H9 (cell line): ENCODE measurements at regions not wholly inside any gene's neighbourhood (a gene's known extent, or its start where the extent isn't known, plus 50 kb on each side); places are given as distances from the start of the nearest gene placed in this dataset.

Experiments used
- DNase-seq: peaks from one replicate; pipeline ENCODE4 v3.0.0-alpha.2; 2017
- H2AFZ ChIP-seq: one replicate; pipeline ENCODE4 v1.6.1; 2013; ENCODE audit warnings: mild to moderate bottlenecking, low read length, control low read depth, moderate library complexity
- H2AK5ac ChIP-seq: 2 replicates; pipeline ENCODE4 v1.6.1; 2013; ENCODE audit warnings: low read length, control low read depth, mixed read lengths; ENCODE audit not compliant: insufficient read length
- H2BK120ac ChIP-seq: one replicate; pipeline ENCODE4 v1.6.1; 2013; ENCODE audit warnings: low read depth, mild to moderate bottlenecking, low read length, control low read depth, inconsistent platforms; ENCODE audit not compliant: poor library complexity, severe bottlenecking
- H2BK12ac ChIP-seq: 2 replicates; pipeline ENCODE4 v1.6.1; 2013; ENCODE audit warnings: low read length, control low read depth, mixed read lengths, low read depth; ENCODE audit not compliant: insufficient read length
- H2BK15ac ChIP-seq: 2 replicates; pipeline ENCODE4 v1.6.1; 2013; ENCODE audit warnings: low read depth, low read length, control low read depth
- H2BK20ac ChIP-seq: one replicate; pipeline ENCODE4 v1.6.1; 2013; ENCODE audit warnings: low read depth, mild to moderate bottlenecking, low read length, control low read depth, inconsistent platforms; ENCODE audit not compliant: poor library complexity, severe bottlenecking
- H2BK5ac ChIP-seq: 2 replicates; pipeline ENCODE4 v1.6.1; 2013; ENCODE audit warnings: low read length, control low read depth, mixed read lengths; ENCODE audit not compliant: insufficient read length
- H3K14ac ChIP-seq: 2 replicates; pipeline ENCODE4 v1.6.1; 2013; ENCODE audit warnings: low read length, control low read depth; ENCODE audit not compliant: insufficient read depth
- H3K18ac ChIP-seq: 2 replicates; pipeline ENCODE4 v1.6.1; 2013; ENCODE audit warnings: low read depth, mild to moderate bottlenecking, mixed read lengths, low read length, control low read depth; ENCODE audit not compliant: insufficient read length
- H3K23ac ChIP-seq: 2 replicates; pipeline ENCODE4 v1.6.1; 2013; ENCODE audit warnings: low read length, control low read depth, mixed read lengths, low read depth; ENCODE audit not compliant: insufficient read length
- H3K23me2 ChIP-seq: 2 replicates; pipeline ENCODE4 v1.6.1; 2013; ENCODE audit warnings: low read depth, mild to moderate bottlenecking, mixed read lengths, low read length, control low read depth; ENCODE audit not compliant: insufficient read length, poor library complexity, severe bottlenecking
- H3K27ac ChIP-seq: 2 replicates; pipeline ENCODE4 v1.5.1; 2013; ENCODE audit warnings: low read length, control low read depth, mixed read lengths, low read depth; ENCODE audit not compliant: insufficient read length
- H3K27me3 ChIP-seq: 2 replicates; pipeline ENCODE4 v1.6.1; 2013; ENCODE audit warnings: low read length, control low read depth, inconsistent platforms; ENCODE audit not compliant: insufficient read depth
- H3K4ac ChIP-seq: 2 replicates; pipeline ENCODE4 v1.6.1; 2013; ENCODE audit warnings: low read depth, mild to moderate bottlenecking, control low read depth, inconsistent platforms, low read length, moderate library complexity
- H3K4me1 ChIP-seq: 2 replicates; pipeline ENCODE4 v1.6.1; 2013; ENCODE audit warnings: low read length, control low read depth, inconsistent platforms; ENCODE audit not compliant: insufficient read depth
- H3K4me2 ChIP-seq: 2 replicates; pipeline ENCODE4 v1.6.1; 2013; ENCODE audit warnings: low read length, control low read depth, mixed read lengths; ENCODE audit not compliant: insufficient read length, insufficient read depth
- H3K56ac ChIP-seq: 2 replicates; pipeline ENCODE4 v1.6.1; 2013; ENCODE audit warnings: low read depth, mild to moderate bottlenecking, mixed read lengths, low read length, control low read depth; ENCODE audit not compliant: insufficient read length
- H3K79me1 ChIP-seq: 2 replicates; pipeline ENCODE4 v1.6.1; 2013; ENCODE audit warnings: low read depth, mild to moderate bottlenecking, moderate library complexity, low read length, control low read depth, inconsistent platforms; ENCODE audit not compliant: insufficient read depth, poor library complexity, severe bottlenecking
- H3K79me2 ChIP-seq: 2 replicates; pipeline ENCODE4 v1.6.1; 2013; ENCODE audit warnings: low read length, control low read depth, inconsistent platforms; ENCODE audit not compliant: insufficient read depth
- H3K9ac ChIP-seq: 2 replicates; pipeline ENCODE4 v1.6.1; 2013; ENCODE audit warnings: low read length, control low read depth, mixed read lengths; ENCODE audit not compliant: insufficient read length; ENCODE audit errors: extremely low read depth
- H3K9me3 ChIP-seq: one replicate; pipeline ENCODE4 v1.6.1; 2013; ENCODE audit warnings: low read depth, low read length, inconsistent platforms; ENCODE audit not compliant: control insufficient read depth
- H3T11ph ChIP-seq: one replicate; pipeline ENCODE4 v1.6.1; 2013; ENCODE audit warnings: mild to moderate bottlenecking, low read length, control low read depth, inconsistent platforms
- H4K20me1 ChIP-seq: one replicate; pipeline ENCODE4 v1.6.1; 2013; ENCODE audit not compliant: control insufficient read depth, insufficient read length, insufficient read depth
- H4K5ac ChIP-seq: 2 replicates; pipeline ENCODE4 v1.6.1; 2013; ENCODE audit warnings: low read depth, mild to moderate bottlenecking, mixed read lengths, low read length, control low read depth; ENCODE audit not compliant: insufficient read length
- H4K8ac ChIP-seq: replicated peaks from 2 replicates; pipeline ENCODE4 v1.6.1; 2013; ENCODE audit warnings: low read length, control low read depth, mixed read lengths, low read depth; ENCODE audit not compliant: insufficient read length
- H4K91ac ChIP-seq: 2 replicates; pipeline ENCODE4 v1.6.1; 2013; ENCODE audit warnings: low read depth, mild to moderate bottlenecking, moderate library complexity, mixed read lengths, low read length, control low read depth; ENCODE audit not compliant: insufficient read length
- H3K27ac Mint-ChIP-seq, 3 experiments: 2 replicates in 2 of 3; 3 replicates in 1 of 3; pipeline ENCODE4 v1.8.0; 2020 to 2021; ENCODE audit warnings: mixed read lengths in 3 of 3, mild to moderate bottlenecking in 1 of 3, moderate library complexity in 1 of 3
- H3K27me3 Mint-ChIP-seq: 2 replicates; pipeline ENCODE4 v1.8.0; 2021; ENCODE audit warnings: low read depth, mild to moderate bottlenecking, moderate library complexity, mixed read lengths
- H3K36me3 Mint-ChIP-seq, 3 experiments: 2 replicates in 2 of 3; 3 replicates in 1 of 3; pipeline ENCODE4 v1.8.0; 2020 to 2021; ENCODE audit warnings: low read depth in 3 of 3, mixed read lengths in 3 of 3; ENCODE audit not compliant: insufficient read depth in 1 of 3
- H3K4me1 Mint-ChIP-seq, 2 experiments: 2 replicates each; pipeline ENCODE4 v1.8.0; 2020; ENCODE audit warnings: mixed read lengths in 2 of 2
- H3K4me3 Mint-ChIP-seq, 2 experiments: 2 replicates in 1 of 2; 3 replicates in 1 of 2; pipeline ENCODE4 v1.8.0; 2020 to 2021; ENCODE audit warnings: mild to moderate bottlenecking in 2 of 2, mixed read lengths in 2 of 2, moderate library complexity in 1 of 2
- H3K9me3 Mint-ChIP-seq, 2 experiments: 2 replicates in 1 of 2; 3 replicates in 1 of 2; pipeline ENCODE4 v1.8.0; 2020; ENCODE audit warnings: mild to moderate bottlenecking in 2 of 2, mixed read lengths in 2 of 2, moderate library complexity in 1 of 2
- CTCF ChIP-seq: fragments of 200-600 bp; sonication (generic); conservative IDR thresholded peaks from 3 replicates; pipeline ENCODE4 v1.8.0; 2021; ENCODE audit warnings: antibody characterized with exemption, mild to moderate bottlenecking
- WGBS: extraction: QIAGEN DNeasy Blood & Tissue Kit; methylation state at CpG from one replicate; pipeline ENCODE4 v1.1.7; 2013; ENCODE audit warnings: missing lambda C conversion rate, low lambda C conversion rate, mixed read lengths; ENCODE audit not compliant: insufficient read length; ENCODE audit errors: extremely low coverage; 5-methylcytosine and 5-hydroxymethylcytosine counted together

- peaks cover 0 to 6% (median 0%) of the 10 kb centered on the region in 3 experiments; a peak in 3 of 7 replicates for H3K36me3 Mint-ChIP-seq
- H4K91ac ChIP-seq: no peak overlapping the region
- no peak overlapping the region for H3K4me3 Mint-ChIP-seq
- no peak overlapping the region for H2AK5ac ChIP-seq
- no peak overlapping the region for H4K5ac ChIP-seq
- no peak overlapping the region for H3K56ac ChIP-seq
- H3T11ph ChIP-seq: no peak overlapping the region
- no peak overlapping the region for H3K27ac Mint-ChIP-seq
- H3K4me1 ChIP-seq: no peaks in the 10 kb centered on the region; the same call in 1 of the 2 replicates
- no peak for TF ChIP-seq CTCF
- no peaks in the 10 kb centered on the region for H4K20me1 ChIP-seq
- H2BK120ac ChIP-seq: no peak overlapping the region
- no peak overlapping the region for H3K4me2 ChIP-seq
- peaks cover 10% of the 10 kb centered on the region for H3K27me3 Mint-ChIP-seq
- no peaks in the 10 kb centered on the region for H3K9me3 ChIP-seq
- H2AFZ ChIP-seq: no peak overlapping the region
- H4K8ac ChIP-seq: no peak overlapping the region
- no peak overlapping the region for H3K27ac ChIP-seq
- no peak overlapping the region for H3K23ac ChIP-seq
- peaks cover under 1 to 1% of the 10 kb centered on the region in 2 experiments; a peak in 3 of 5 replicates for H3K9me3 Mint-ChIP-seq
- no peaks in the 10 kb centered on the region for H3K79me1 ChIP-seq
- no peak overlapping the region for H3K9ac ChIP-seq
- no peak overlapping the region for H2BK20ac ChIP-seq
- H2BK15ac ChIP-seq: no peak overlapping the region
- H3K27me3 ChIP-seq: no peaks in the 10 kb centered on the region
- H3K79me2 ChIP-seq: no peaks in the 10 kb centered on the region
- no peak for DNase-seq
- no peak overlapping the region for H2BK5ac ChIP-seq
- H3K18ac ChIP-seq: no peak overlapping the region
- H3K4ac ChIP-seq: no peak overlapping the region
- H3K4me1 Mint-ChIP-seq: peaks cover 22 to 23% of the 10 kb centered on the region in 2 experiments
- no peaks in the 10 kb centered on the region for H3K23me2 ChIP-seq
- WGBS: no CpG with 5 or more reads among the region's 3 CpGs
- no peak overlapping the region for H2BK12ac ChIP-seq
- H3K14ac ChIP-seq: no peak overlapping the region
Measured at GRCh38 chr14:101284711-101285110, 276.6 kb upstream of the DIO3 start.
